ENCODE measurements at regions not wholly inside any gene's neighbourhood (a gene's known extent, or its start where the extent isn't known, plus 50 kb on each side); places are given as distances from the start of the nearest gene placed in this dataset.

DNA sequence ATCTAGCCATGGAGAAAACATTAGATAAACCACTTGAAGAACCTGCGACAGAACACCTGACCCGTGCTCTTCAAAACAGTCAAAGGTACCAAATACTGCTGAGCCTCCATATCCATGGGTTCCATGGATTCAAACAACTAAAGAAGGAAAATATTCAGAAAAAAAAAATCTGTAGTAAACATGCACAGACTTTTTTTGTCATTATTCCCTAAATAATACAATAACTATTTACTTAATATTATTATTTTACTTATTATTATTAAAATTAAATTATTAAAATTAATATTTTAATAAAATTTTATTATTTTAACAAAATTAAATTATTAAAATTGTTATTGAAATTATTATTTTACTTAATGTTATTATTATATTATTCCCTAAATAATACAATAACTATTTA, 101.0 kb upstream of the PDE1C start:
- no peak for DNase-seq

DNA sequence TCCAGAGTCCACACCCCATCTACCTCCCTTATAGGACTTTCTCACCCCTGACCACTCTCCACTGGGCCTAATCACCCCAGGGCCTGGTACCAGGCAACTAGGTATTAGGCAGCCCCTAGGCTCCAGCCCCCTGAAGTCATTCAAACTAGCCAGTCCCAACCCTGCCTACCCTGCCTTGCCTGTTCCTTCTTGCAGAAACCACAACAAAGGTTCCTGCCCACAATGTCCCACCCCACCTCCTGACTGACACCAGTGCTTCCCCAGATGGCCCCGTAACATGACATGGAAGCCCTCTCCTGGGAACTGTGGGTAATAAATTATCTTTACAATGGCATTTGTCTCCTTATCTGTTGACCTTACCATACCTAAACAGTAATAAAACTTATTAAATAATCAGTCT, 100.6 kb upstream of the PDE1C start:
- no peak for DNase-seq

- DNase-seq = no peak
These were observed 99.0 kb upstream of the PDE1C start for GRCh38 chr7:32169228-32169627.

- DNase-seq = no peak
These were observed 97.6 kb upstream of the PDE1C start for GRCh38 chr7:32167815-32168214.

- no peak for DNase-seq
These were observed 97.0 kb upstream of the PDE1C start for GRCh38 chr7:32167256-32167655.

DNA sequence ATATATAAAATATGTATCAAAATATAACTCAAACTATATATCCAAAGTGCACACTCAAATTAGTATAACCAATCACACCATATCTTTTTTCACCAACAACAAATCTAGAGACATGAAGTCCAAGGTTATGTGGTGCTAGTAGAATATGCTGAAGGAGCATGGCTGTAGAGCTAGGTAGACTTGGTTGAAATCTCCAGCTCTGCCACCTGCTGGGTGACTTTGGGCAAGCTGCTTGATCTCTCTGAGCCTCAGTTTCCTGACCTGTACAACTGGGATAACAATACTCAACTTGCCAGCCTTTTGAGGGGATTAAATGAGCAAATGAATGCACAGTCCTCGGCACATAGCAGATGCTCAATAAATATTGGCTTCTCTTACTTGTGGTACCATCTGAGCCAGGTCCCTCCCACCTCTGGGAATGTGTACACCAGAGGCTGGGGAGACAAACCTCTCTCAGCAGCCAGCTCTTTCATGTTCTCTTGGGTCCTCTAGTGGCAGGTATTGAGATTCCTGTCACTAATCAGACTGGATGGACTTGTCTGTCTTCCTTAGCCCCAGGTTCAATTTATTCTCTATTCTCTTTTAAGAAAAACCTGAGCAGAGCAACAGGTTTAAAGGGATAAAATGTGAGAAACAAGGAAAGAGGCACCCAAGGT, 94.3 kb upstream of the PDE1C start:
- DNase-seq = no peak

DNA sequence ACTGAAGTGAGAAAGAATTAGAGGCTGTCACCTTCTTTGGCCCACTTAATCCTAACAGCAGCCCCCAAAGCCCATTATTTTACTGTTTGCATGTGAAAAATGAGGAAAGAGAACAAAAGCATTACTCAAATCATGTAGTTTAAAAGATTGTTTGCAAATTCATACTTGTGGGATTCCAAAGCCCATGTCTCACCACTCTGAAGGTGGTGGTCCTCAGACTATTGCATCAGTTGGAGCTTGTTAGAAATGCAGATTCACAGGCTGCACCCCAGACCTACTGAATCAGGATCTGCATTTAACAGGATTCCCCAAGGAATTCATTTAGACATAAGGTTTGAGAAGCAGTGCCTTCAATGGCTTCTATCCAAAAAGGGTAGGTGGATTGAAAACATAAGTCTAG, 93.7 kb upstream of the PDE1C start:
- DNase-seq = no peak

DNA sequence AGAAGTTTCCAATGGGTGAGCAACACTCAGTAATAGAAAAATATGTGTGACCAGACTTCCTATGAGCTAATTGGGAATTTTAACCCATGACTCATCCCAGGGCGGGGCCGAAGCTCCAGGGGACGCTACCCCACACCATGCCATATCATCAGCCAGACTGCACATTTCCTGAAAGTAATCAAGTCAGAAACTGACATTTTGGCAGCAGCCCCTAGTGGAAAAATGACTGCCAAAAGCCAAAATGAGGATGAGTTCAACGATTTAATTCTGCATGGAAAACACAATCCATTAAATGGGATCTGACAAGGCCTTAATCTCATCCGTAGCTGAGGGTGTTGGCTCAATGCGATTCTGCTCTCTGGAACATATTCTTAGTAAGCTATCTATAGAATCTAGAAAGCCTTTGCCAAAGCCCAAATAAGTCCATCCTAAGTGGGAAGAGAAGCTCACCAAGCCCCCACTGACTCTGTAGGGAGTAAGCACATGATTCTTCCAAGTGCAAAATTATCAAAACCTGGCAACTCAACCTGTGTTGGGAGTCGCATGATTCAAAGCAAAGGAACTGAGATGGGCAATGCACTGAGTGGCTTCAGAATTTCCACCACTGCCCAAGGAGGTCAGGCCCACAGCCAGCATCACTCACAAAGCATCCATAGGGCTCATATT, 93.1 kb upstream of the PDE1C start:
- DNase-seq = peak; percentile 59

- no peak for DNase-seq
These were observed 91.5 kb upstream of the PDE1C start for GRCh38 chr7:32161708-32162107.

GRCh38 chr7:32158751-32159745, 88.8 kb upstream of the PDE1C start:
- DNase-seq = no peak

DNA sequence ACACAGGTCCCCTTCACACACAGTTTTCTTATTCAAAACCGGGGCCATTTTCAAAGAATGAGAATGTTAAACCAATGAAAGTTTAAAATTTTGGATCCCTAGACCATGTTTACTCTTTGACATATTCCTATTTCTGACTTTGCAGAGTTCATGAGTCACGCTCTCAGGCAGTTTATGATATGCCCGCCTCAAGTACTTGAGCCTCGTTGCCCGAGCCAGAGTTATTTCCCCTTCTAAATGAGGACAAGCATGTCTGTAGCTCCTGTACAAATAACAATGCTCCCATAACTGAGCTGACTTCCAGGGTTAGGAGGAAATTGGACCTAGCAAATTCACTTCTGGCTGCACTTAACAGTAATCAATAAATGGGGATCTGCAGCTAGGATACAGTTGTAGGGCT, 87.9 kb upstream of the PDE1C start:
- DNase-seq = no peak

GRCh38 chr7:32155712-32156111, 85.5 kb upstream of the PDE1C start:
- no peak for DNase-seq

DNA sequence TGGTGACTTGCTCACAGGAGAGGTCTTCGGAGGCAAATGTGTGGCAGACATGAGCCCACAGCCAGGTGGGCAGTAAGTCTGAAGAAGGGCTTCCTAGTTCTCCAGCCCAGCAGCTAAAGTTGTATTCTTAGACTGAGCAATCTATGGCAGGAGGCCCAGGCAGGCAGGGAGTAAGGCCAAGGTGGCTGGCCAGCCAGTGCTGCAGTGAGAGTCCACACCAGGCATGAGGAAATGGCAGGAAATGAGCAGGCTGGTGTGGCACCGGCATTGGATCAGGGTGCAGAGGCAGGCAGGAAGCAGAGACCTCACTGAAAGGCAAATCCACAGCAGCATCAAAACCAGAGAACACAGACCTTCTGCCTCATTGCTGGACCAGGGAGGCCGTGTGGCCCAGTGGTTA, 84.6 kb upstream of the PDE1C start:
- no peak for DNase-seq

- no peak for DNase-seq
These were observed 82.8 kb upstream of the PDE1C start for GRCh38 chr7:32153006-32153405.

- DNase-seq = no peak
These were observed 82.4 kb upstream of the PDE1C start for GRCh38 chr7:32152576-32152975.

DNA sequence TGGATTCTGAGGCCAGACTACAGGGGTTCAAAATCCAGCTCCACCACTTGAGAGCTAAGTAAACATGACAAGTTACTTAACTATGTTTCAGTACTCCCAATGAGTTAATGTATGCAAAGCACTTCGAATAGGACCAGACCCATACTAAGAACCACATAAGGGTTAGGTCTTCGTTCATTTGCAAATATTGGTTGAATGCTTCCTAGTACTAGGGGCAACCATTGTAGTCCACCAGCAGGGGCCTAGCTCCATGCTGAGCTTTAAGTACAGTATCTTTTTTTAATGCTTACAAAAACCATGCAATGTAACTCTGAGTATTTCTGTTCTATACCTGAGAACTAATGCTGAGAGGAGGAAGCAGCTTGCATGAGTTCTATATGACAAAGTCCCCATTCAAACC, 80.4 kb upstream of the PDE1C start:
- no peak for DNase-seq

- DNase-seq = no peak
These were observed 79.8 kb upstream of the PDE1C start for GRCh38 chr7:32150039-32150438.

DNA sequence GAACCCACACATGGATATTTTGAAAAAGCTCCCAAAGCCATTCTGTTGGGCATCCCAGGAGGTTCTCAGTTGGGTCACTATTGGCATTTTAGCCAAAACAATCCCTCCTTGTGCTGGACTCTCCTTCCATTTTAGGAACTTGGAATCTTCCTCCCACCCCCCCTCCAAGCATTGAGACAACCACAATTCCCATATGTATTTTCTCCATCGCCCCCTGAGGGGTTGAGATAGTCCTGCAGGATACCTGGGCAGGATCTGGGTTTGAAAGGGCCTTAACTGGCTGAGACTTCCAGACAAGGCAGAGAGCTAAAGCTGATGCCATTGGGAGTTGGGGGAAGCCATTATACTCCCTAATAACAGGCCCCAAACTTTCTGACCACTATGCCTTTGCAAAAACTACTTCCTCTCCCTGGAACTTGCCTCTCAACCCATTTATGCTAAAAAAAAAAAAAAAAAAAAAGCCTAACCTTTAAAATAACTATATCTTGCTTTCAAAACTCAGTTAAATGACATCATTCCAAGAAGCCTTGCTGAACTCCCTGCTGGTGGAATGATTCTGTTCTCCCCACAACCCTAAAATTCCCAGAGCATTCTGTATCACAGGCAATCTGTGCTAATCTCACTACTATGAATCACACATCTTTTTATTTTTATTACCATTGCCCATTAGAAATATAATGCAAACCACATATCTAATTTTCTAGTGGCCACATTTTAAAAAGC, 77.5 kb upstream of the PDE1C start:
- DNase-seq = no peak

DNA sequence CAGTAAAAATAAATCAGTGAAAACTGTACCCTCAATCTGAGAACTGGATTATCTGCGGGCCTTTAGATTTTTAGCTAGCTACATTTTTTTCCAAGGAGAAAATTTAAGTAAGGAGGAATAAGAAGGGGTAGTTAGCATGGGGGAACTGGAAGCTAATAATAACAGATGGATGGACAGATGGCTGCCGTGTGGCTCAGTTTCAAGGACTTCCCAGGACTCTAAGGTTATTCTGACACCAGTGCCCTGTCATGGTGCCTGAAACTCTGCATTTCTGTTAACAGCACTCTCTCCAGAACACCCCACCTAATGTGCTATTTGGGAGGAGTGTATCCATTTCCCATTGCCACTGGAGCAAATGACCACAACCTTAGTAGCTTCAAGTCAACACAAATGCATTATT, 75.7 kb upstream of the PDE1C start:
- DNase-seq = no peak

- DNase-seq = no peak
These were observed 74.5 kb upstream of the PDE1C start for GRCh38 chr7:32144676-32145075.

GRCh38 chr7:32143301-32143700, 73.1 kb upstream of the PDE1C start:
- no peak for DNase-seq

GRCh38 chr7:32142649-32143048, 72.4 kb upstream of the PDE1C start:
- DNase-seq = no peak

All from hindlimb muscle (tissue), 1 donor.